SK-N-SH treated with all-trans-retinoic acid at 6 μM for 48 hours (cell line): ENCODE measurements at regions not wholly inside any gene's neighbourhood (a gene's known extent, or its start where the extent isn't known, plus 50 kb on each side); places are given as distances from the start of the nearest gene placed in this dataset.

Source experiments
- BACH2 ChIP-seq: fragments of 250-450 bp; sonication (Bioruptor Pico); IDR thresholded peaks from 2 replicates; pipeline ENCODE4 v1.9.0; 2021; ENCODE audit warnings: mild to moderate bottlenecking, borderline replicate concordance
- PATZ1 ChIP-seq: fragments of 250-450 bp; sonication (Bioruptor Pico); IDR thresholded peaks from 2 replicates; pipeline ENCODE4 v1.8.0; 2020; ENCODE audit warnings: mild to moderate bottlenecking, moderate library complexity, borderline replicate concordance
- TOX ChIP-seq: fragments of 250-450 bp; sonication (Bioruptor Pico); IDR thresholded peaks from 2 replicates; pipeline ENCODE4 v1.8.0; 2021; ENCODE audit warnings: mild to moderate bottlenecking, moderate library complexity, borderline replicate concordance
- ZC3H10 ChIP-seq: fragments of 250-450 bp; sonication (Bioruptor Pico); IDR thresholded peaks from 2 replicates; pipeline ENCODE4 v1.5.1; 2021; ENCODE audit warnings: mild to moderate bottlenecking, moderate library complexity
- ZFP30 ChIP-seq: fragments of 450-650 bp; formaldehyde crosslinking; IDR thresholded peaks from 2 replicates; pipeline ENCODE4 v1.5.0; 2022; ENCODE audit warnings: mild to moderate bottlenecking, moderate library complexity
- ZNF70 ChIP-seq: fragments of 450-650 bp; formaldehyde crosslinking; IDR thresholded peaks from 2 replicates; pipeline ENCODE4 v1.5.0; 2020; ENCODE audit warnings: mild to moderate bottlenecking, moderate library complexity
- ZNF8 ChIP-seq: fragments of 450-650 bp; formaldehyde crosslinking; IDR thresholded peaks from 2 replicates; pipeline ENCODE4 v1.5.0; 2020; ENCODE audit warnings: mild to moderate bottlenecking, moderate library complexity

- TF ChIP-seq ZFP30 (CRISPR knock-in tag) (no peak), PATZ1 (no peak), ZNF70 (CRISPR knock-in tag) (no peak), BACH2 (CRISPR knock-in tag) (no peak), TOX (CRISPR knock-in tag) (no peak), ZNF8 (CRISPR knock-in tag) (no peak), ZC3H10 (CRISPR knock-in tag) (no peak)
Observed at GRCh38 chr14:27134200-27134599, 536.4 kb upstream of the NOVA1 start.
